H1 (cell line): ENCODE measurements at regions not wholly inside any gene's neighbourhood (a gene's known extent, or its start where the extent isn't known, plus 50 kb on each side); places are given as distances from the start of the nearest gene placed in this dataset.

ENCODE experiments used
- CHD7 ChIP-seq: fragments of 300-600 bp; sonication (generic); IDR thresholded peaks from 2 replicates; pipeline ENCODE4 v1.7.1; 2012; ENCODE audit warnings: low read length, moderate library complexity, mild to moderate bottlenecking, inconsistent platforms; ENCODE audit not compliant: insufficient replicate concordance
- E2F6 ChIP-seq: IDR thresholded peaks from 2 replicates; pipeline ENCODE4 v1.6.1; 2012; ENCODE audit warnings: inconsistent platforms
- EP300 ChIP-seq, 2 experiments: IDR thresholded peaks; 1 replicate in 1 of 2; 2 replicates in 1 of 2; pipeline ENCODE4 v1.6.1; 2011 to 2012; ENCODE audit warnings: low read depth in 2 of 2, low read length in 2 of 2, mild to moderate bottlenecking in 2 of 2, borderline replicate concordance in 1 of 2, inconsistent platforms in 1 of 2, moderate library complexity in 1 of 2
- KDM5A ChIP-seq: fragments of 200-600 bp; IDR thresholded peaks from 2 replicates; pipeline ENCODE4 v1.7.1; 2012; ENCODE audit warnings: mild to moderate bottlenecking, low read length, inconsistent platforms, mixed read lengths
- RAD21 ChIP-seq, 2 experiments: IDR thresholded peaks in 1 of 2; conservative IDR thresholded peaks in 1 of 2; 2 replicates each; pipeline ENCODE4 v1.6.1; 2011; ENCODE audit warnings: low read depth in 2 of 2, low read length in 2 of 2, improper control_type of control experiment in 1 of 2, inconsistent platforms in 1 of 2, mild to moderate bottlenecking in 1 of 2, moderate library complexity in 1 of 2
- RBBP5 ChIP-seq: IDR thresholded peaks from 2 replicates; pipeline ENCODE4 v1.7.1; 2012; ENCODE audit warnings: low read depth, mild to moderate bottlenecking, inconsistent platforms, low read length, moderate library complexity, borderline replicate concordance
- RFX5 ChIP-seq: IDR thresholded peaks from 2 replicates; pipeline ENCODE4 v1.6.1; 2011; ENCODE audit warnings: low read depth, low read length, improper control_type of control experiment, borderline replicate concordance
- SUZ12 ChIP-seq: fragments of 200-600 bp; sonication (generic); IDR thresholded peaks from 2 replicates; pipeline ENCODE4 v1.6.1; 2012; ENCODE audit warnings: mild to moderate bottlenecking, inconsistent platforms, low read length, moderate library complexity, mixed read lengths
- TCF12 ChIP-seq: IDR thresholded peaks from 2 replicates; pipeline ENCODE4 v1.6.1; 2011; ENCODE audit warnings: low read depth, mild to moderate bottlenecking, low read length

- TF ChIP-seq CHD7 (peak; percentile 12), SUZ12 (no peak), RBBP5 (peak; percentile 95; the same call in 1 of the 2 replicates), RFX5 (no peak), RAD21 (IDR thresholded peaks at IDR 0.05 in 1 of 2, conservative IDR thresholded peaks at IDR 0.05 in 1 of 2; ENCODE audit: low read depth in 2 of 2, low read length in 2 of 2) (peak in 1 of 2 experiments; percentile 1; a peak in 1 of 4 replicates), KDM5A (no peak), EP300 (IDR thresholded peaks at IDR 0.05; ENCODE audit: borderline replicate concordance in 1 of 2, low read depth in 2 of 2, low read length in 2 of 2) (peak in 1 of 2 experiments; percentile 82; a peak in 1 of 3 replicates), TCF12 (0 out of 2 replicates have a peak, but pooled peaks have one; percentile 14), E2F6 (no peak)
Measured at GRCh38 chr1:229093609-229094336, 177.1 kb upstream of the RAB4A start (continued).
